Hematopoietic multipotent progenitor cell treated with erythropoietin and hydrocortisone succinate and interleukin-3 and kit ligand, for 15 days (in vitro differentiated cells): ENCODE measurements at regions not wholly inside any gene's neighbourhood (a gene's known extent, or its start where the extent isn't known, plus 50 kb on each side); places are given as distances from the start of the nearest gene placed in this dataset.

Experiments
- DNase-seq: peaks from one replicate; pipeline ENCODE4 v3.0.0-alpha.2; 2015; ENCODE audit warnings: low spot score

- DNase-seq = no peak
Observed at GRCh38 chr2:128450211-128451024, 131.8 kb upstream of the HS6ST1 start.

- no peak for DNase-seq
Observed at GRCh38 chr2:128451084-128452023, 132.7 kb upstream of the HS6ST1 start.

GRCh38 chr2:128452024-128452411 lies 133.3 kb upstream of the HS6ST1 start:
- DNase-seq = no peak

GRCh38 chr2:128452536-128453530 lies 134.2 kb upstream of the HS6ST1 start:
- DNase-seq = no peak

- DNase-seq = no peak
Observed at GRCh38 chr2:128454980-128455720, 136.5 kb upstream of the HS6ST1 start.

GRCh38 chr2:128455721-128456050 lies 137.0 kb upstream of the HS6ST1 start:
- DNase-seq = no peak

- DNase-seq = no peak
Observed at GRCh38 chr2:128456281-128456680, 137.6 kb upstream of the HS6ST1 start.

- DNase-seq = no peak
Observed at GRCh38 chr2:128457006-128457604, 138.4 kb upstream of the HS6ST1 start.

- no peak for DNase-seq
Observed at GRCh38 chr2:128457716-128458115, 139.0 kb upstream of the HS6ST1 start.

- DNase-seq = no peak
Observed at GRCh38 chr2:128458505-128458904, 139.8 kb upstream of the HS6ST1 start.

- no peak for DNase-seq
Observed at GRCh38 chr2:128464456-128464855, 145.8 kb upstream of the HS6ST1 start.

- DNase-seq = no peak
Observed at GRCh38 chr2:128465246-128466170, 146.8 kb upstream of the HS6ST1 start.

GRCh38 chr2:128466376-128466775 lies 147.7 kb upstream of the HS6ST1 start:
- DNase-seq = no peak

GRCh38 chr2:128466776-128467175 lies 148.1 kb upstream of the HS6ST1 start:
- no peak for DNase-seq

- no peak for DNase-seq
Observed at GRCh38 chr2:128467321-128467969, 148.8 kb upstream of the HS6ST1 start.

GRCh38 chr2:128468186-128468920 lies 149.7 kb upstream of the HS6ST1 start:
- no peak for DNase-seq

GRCh38 chr2:128469203-128469602 lies 150.5 kb upstream of the HS6ST1 start:
- no peak for DNase-seq

GRCh38 chr2:128469875-128470274 lies 151.2 kb upstream of the HS6ST1 start:
- DNase-seq = no peak
